H1 (cell line): ENCODE measurements at regions not wholly inside any gene's neighbourhood (a gene's known extent, or its start where the extent isn't known, plus 50 kb on each side); places are given as distances from the start of the nearest gene placed in this dataset.

ENCODE experiments used
- BRCA1 ChIP-seq: IDR thresholded peaks from 2 replicates; pipeline ENCODE4 v1.6.1; 2012; ENCODE audit warnings: low read depth, low read length, improper control_type of control experiment
- EGR1 ChIP-seq: IDR thresholded peaks from 2 replicates; pipeline ENCODE4 v1.6.1; 2011; ENCODE audit warnings: low read depth, low read length, borderline replicate concordance
- HDAC6 ChIP-seq: IDR thresholded peaks from one replicate; pipeline ENCODE4 v1.7.1; 2012; ENCODE audit warnings: low read depth, mild to moderate bottlenecking, inconsistent platforms, low read length, moderate library complexity
- KDM4A ChIP-seq: IDR thresholded peaks from one replicate; pipeline ENCODE4 v1.7.1; 2012; ENCODE audit warnings: low read depth, mild to moderate bottlenecking, moderate library complexity, low read length, inconsistent platforms; ENCODE audit not compliant: severe bottlenecking
- NANOG ChIP-seq: IDR thresholded peaks from 2 replicates; pipeline ENCODE4 v1.6.1; 2011; ENCODE audit warnings: low read length, low read depth, mild to moderate bottlenecking, inconsistent platforms; ENCODE audit not compliant: insufficient read depth, poor library complexity, severe bottlenecking
- SAP30 ChIP-seq: fragments of 300-600 bp; sonication (generic); IDR thresholded peaks from 2 replicates; pipeline ENCODE4 v1.7.1; 2012; ENCODE audit warnings: low read length, moderate library complexity, mild to moderate bottlenecking, inconsistent platforms; ENCODE audit not compliant: insufficient read depth, insufficient replicate concordance
- TEAD4 ChIP-seq: IDR thresholded peaks from 2 replicates; pipeline ENCODE4 v1.6.1; 2012; ENCODE audit warnings: low read depth, low read length, inconsistent platforms, mixed read lengths
- TF ChIP-seq, protein P1 (sequence below): fragments of 300-600 bp; sonication (generic); IDR thresholded peaks from 2 replicates; pipeline ENCODE4 v1.7.1; 2012; ENCODE audit warnings: low read length, moderate library complexity, mild to moderate bottlenecking, inconsistent platforms; ENCODE audit not compliant: insufficient replicate concordance

GRCh38 chr10:6743291-6743849, 163.3 kb upstream of the PRKCQ start (continued):
- TF ChIP-seq, protein P1, sequence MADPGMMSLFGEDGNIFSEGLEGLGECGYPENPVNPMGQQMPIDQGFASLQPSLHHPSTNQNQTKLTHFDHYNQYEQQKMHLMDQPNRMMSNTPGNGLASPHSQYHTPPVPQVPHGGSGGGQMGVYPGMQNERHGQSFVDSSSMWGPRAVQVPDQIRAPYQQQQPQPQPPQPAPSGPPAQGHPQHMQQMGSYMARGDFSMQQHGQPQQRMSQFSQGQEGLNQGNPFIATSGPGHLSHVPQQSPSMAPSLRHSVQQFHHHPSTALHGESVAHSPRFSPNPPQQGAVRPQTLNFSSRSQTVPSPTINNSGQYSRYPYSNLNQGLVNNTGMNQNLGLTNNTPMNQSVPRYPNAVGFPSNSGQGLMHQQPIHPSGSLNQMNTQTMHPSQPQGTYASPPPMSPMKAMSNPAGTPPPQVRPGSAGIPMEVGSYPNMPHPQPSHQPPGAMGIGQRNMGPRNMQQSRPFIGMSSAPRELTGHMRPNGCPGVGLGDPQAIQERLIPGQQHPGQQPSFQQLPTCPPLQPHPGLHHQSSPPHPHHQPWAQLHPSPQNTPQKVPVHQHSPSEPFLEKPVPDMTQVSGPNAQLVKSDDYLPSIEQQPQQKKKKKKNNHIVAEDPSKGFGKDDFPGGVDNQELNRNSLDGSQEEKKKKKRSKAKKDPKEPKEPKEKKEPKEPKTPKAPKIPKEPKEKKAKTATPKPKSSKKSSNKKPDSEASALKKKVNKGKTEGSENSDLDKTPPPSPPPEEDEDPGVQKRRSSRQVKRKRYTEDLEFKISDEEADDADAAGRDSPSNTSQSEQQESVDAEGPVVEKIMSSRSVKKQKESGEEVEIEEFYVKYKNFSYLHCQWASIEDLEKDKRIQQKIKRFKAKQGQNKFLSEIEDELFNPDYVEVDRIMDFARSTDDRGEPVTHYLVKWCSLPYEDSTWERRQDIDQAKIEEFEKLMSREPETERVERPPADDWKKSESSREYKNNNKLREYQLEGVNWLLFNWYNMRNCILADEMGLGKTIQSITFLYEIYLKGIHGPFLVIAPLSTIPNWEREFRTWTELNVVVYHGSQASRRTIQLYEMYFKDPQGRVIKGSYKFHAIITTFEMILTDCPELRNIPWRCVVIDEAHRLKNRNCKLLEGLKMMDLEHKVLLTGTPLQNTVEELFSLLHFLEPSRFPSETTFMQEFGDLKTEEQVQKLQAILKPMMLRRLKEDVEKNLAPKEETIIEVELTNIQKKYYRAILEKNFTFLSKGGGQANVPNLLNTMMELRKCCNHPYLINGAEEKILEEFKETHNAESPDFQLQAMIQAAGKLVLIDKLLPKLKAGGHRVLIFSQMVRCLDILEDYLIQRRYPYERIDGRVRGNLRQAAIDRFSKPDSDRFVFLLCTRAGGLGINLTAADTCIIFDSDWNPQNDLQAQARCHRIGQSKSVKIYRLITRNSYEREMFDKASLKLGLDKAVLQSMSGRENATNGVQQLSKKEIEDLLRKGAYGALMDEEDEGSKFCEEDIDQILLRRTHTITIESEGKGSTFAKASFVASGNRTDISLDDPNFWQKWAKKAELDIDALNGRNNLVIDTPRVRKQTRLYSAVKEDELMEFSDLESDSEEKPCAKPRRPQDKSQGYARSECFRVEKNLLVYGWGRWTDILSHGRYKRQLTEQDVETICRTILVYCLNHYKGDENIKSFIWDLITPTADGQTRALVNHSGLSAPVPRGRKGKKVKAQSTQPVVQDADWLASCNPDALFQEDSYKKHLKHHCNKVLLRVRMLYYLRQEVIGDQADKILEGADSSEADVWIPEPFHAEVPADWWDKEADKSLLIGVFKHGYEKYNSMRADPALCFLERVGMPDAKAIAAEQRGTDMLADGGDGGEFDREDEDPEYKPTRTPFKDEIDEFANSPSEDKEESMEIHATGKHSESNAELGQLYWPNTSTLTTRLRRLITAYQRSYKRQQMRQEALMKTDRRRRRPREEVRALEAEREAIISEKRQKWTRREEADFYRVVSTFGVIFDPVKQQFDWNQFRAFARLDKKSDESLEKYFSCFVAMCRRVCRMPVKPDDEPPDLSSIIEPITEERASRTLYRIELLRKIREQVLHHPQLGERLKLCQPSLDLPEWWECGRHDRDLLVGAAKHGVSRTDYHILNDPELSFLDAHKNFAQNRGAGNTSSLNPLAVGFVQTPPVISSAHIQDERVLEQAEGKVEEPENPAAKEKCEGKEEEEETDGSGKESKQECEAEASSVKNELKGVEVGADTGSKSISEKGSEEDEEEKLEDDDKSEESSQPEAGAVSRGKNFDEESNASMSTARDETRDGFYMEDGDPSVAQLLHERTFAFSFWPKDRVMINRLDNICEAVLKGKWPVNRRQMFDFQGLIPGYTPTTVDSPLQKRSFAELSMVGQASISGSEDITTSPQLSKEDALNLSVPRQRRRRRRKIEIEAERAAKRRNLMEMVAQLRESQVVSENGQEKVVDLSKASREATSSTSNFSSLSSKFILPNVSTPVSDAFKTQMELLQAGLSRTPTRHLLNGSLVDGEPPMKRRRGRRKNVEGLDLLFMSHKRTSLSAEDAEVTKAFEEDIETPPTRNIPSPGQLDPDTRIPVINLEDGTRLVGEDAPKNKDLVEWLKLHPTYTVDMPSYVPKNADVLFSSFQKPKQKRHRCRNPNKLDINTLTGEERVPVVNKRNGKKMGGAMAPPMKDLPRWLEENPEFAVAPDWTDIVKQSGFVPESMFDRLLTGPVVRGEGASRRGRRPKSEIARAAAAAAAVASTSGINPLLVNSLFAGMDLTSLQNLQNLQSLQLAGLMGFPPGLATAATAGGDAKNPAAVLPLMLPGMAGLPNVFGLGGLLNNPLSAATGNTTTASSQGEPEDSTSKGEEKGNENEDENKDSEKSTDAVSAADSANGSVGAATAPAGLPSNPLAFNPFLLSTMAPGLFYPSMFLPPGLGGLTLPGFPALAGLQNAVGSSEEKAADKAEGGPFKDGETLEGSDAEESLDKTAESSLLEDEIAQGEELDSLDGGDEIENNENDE: no peak
- TF ChIP-seq TEAD4 (no peak), KDM4A (no peak), EGR1 (no peak), SAP30 (no peak), BRCA1 (no peak), HDAC6 (no peak), NANOG (no peak)
